Activated T-cell treated with anti-CD3 and anti-CD28 coated beads, Interleukin-2, amount 50 U/mL, for 4 hours (primary cell): ENCODE measurements at regions not wholly inside any gene's neighbourhood (a gene's known extent, or its start where the extent isn't known, plus 50 kb on each side); places are given as distances from the start of the nearest gene placed in this dataset.
A peak's percentile ranks its signal among the peaks of the same experiment; 100 is the strongest.

Experiments
- ATAC-seq, 2 donors: fragments of 200-7000 bp; cut with Tn5 transposase; one replicate each; pipeline ENCODE4 v1.10.0; 2021
- DNase-seq: peaks from one replicate; pipeline ENCODE4 v3.0.0-alpha.2; 2020
- H3K27me3 Mint-ChIP-seq: one replicate; pipeline ENCODE4 v1.8.0; 2021; ENCODE audit warnings: low read depth, mixed read lengths
- H3K36me3 Mint-ChIP-seq: one replicate; pipeline ENCODE4 v1.8.0; 2022; ENCODE audit warnings: mixed read lengths; ENCODE audit not compliant: insufficient read depth
- H3K4me1 Mint-ChIP-seq: one replicate; pipeline ENCODE4 v1.8.0; 2021; ENCODE audit warnings: low read depth, mixed read lengths
- H3K4me3 Mint-ChIP-seq: one replicate; pipeline ENCODE4 v1.8.0; 2021; ENCODE audit warnings: mild to moderate bottlenecking, moderate library complexity, mixed read lengths
- H3K9me3 Mint-ChIP-seq: one replicate; pipeline ENCODE4 v1.8.0; 2021; ENCODE audit warnings: mixed read lengths

DNA sequence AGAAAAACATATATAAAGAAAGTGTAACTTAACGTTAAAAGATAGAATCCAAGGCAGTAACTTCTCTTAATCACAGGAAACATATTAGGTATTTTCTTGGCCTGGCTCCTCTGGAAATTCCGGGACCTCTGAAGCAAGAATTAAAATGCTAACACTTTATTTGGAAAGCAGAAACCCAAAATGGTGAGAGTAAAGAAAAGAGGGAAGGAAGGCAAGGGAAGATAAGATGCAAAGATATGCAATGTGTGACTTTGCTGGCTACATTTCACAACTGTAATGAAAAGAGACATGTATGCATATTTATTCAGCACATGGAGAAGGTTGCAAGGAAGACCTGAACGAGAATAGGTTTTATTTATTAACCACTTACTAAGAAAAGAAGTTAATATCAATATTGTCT lies 372.5 kb downstream of the TBL1XR1 start:
- Mint-ChIP-seq H3K9me3 (no peaks in the 10 kb centered on the region), H3K4me3 (no peak overlapping the region), H3K27me3 (peaks cover 2% of the 10 kb centered on the region), H3K36me3 (no peaks in the 10 kb centered on the region), H3K4me1 (no peaks in the 10 kb centered on the region)
- no peak for DNase-seq
- ATAC-seq: no peak

DNA sequence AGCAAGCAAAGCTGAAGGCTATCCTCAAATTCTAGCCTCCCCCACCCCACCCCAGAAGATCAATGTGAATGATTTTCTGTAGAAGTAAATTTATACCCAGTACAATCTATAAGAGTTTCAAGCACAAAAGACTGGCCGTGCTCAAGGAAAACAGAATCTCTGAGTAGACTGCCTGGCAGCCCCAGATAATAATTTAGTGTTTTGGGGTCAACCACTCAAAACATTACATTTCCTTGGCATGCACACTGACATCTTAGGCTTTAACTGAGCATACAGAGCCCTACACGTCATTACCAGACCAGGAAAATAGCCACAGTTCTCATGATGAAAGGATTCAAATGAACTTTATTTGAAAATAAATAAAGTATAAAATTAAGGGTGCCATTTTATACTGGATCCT lies 376.5 kb downstream of the TBL1XR1 start:
- no peak for DNase-seq
- no peak overlapping the region for H3K4me3 Mint-ChIP-seq
- ATAC-seq: no peak
- H3K4me1 Mint-ChIP-seq: no peaks in the 10 kb centered on the region
- no peaks in the 10 kb centered on the region for H3K36me3 Mint-ChIP-seq
- no peaks in the 10 kb centered on the region for H3K9me3 Mint-ChIP-seq
- peaks cover 2% of the 10 kb centered on the region for H3K27me3 Mint-ChIP-seq

DNA sequence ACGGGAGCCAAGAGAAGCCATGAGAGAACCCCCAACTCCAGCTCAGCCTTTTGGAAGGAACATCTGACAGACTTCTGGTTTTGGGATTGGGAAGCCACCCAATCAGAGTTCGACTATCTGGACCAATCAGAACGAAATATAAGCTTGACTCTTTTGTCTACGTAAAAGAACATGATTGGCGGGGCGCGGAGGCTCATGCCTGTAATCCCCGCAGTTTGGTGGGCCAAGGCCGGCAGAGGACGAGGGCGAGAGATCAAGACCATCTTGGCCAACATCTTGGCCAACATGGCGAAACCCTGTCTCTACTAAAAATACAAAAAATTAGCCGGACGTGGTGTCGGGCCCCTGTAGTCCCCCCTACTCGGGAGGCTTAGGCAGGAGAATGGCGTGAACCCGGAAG lies 380.3 kb downstream of the TBL1XR1 start:
- peaks cover 2% of the 10 kb centered on the region for H3K27me3 Mint-ChIP-seq
- DNase-seq: no peak
- no peak overlapping the region for H3K4me3 Mint-ChIP-seq
- no peaks in the 10 kb centered on the region for H3K4me1 Mint-ChIP-seq
- H3K9me3 Mint-ChIP-seq: no peaks in the 10 kb centered on the region
- H3K36me3 Mint-ChIP-seq: no peaks in the 10 kb centered on the region
- ATAC-seq: no peak

DNA sequence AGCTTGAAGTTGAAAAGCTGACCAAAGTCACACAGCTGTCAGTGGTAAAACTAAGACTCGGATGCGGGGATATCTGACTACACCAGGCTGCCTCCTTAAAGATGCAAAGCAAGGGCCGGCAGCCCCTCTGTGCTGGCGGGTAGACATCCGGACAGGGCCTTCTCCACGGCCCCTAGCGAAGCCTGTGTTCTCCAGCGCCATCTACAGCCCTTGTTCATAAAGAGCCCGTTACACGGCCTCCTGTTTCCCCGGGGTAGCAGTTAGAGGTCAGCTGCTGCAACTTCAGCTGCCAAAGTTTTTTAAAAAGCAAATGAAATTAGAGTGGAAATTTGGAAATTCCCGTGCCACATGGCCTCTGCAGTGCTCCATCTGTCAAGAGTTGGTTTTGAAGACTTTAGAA lies 383.0 kb downstream of the TBL1XR1 start:
- DNase-seq: no peak
- Mint-ChIP-seq H3K4me3 (no peak overlapping the region), H3K4me1 (no peaks in the 10 kb centered on the region), H3K36me3 (no peaks in the 10 kb centered on the region), H3K27me3 (peaks cover 2% of the 10 kb centered on the region), H3K9me3 (no peaks in the 10 kb centered on the region)
- peak in 1 of 2 donors; percentile 14 for ATAC-seq

DNA sequence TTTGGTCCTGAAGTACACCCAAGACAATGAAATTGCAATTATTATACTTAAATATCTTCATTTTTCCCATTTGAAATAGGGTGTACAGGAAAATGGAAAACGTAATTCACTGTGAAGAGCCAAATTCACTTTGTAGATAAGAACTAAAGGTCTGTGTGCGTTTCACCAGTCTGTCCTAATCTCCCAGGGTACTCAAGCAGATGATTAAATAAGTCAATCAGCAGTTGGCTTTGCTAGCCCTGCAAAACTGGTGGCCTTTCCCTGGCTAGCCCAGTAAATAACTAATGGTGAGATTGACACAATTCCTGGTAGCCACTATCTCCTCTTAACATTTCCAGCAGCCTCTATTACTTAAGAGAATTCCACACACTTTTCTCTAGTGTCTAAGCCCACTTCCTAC lies 389.3 kb downstream of the TBL1XR1 start:
- DNase-seq (no peak), ATAC-seq (no peak)
- Mint-ChIP-seq H3K27me3 (no peaks in the 10 kb centered on the region), H3K4me1 (no peaks in the 10 kb centered on the region), H3K36me3 (no peaks in the 10 kb centered on the region), H3K9me3 (no peaks in the 10 kb centered on the region), H3K4me3 (no peak overlapping the region)

DNA sequence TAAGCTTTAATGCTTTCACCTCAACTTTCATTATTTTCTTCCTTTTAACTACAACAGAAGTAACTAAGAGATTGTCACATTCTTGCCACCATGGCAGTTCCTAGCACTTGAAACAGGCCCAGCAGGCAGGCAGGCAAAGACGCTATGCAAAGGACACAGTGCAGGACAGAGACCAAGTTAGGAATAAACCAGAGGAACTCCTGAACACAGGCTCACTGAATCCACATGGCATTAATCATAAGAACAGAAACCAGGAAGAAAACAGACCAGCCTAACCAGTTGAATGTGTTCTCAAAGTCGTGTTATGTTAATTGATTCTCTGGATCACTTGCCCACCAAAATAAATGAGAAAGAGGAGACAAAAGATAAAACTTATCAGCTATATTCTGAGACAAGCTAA lies 397.6 kb downstream of the TBL1XR1 start:
- Mint-ChIP-seq H3K4me1 (no peaks in the 10 kb centered on the region), H3K9me3 (no peaks in the 10 kb centered on the region), H3K27me3 (peaks cover 2% of the 10 kb centered on the region), H3K36me3 (no peaks in the 10 kb centered on the region), H3K4me3 (no peak overlapping the region)
- ATAC-seq: no peak
- DNase-seq: no peak

DNA sequence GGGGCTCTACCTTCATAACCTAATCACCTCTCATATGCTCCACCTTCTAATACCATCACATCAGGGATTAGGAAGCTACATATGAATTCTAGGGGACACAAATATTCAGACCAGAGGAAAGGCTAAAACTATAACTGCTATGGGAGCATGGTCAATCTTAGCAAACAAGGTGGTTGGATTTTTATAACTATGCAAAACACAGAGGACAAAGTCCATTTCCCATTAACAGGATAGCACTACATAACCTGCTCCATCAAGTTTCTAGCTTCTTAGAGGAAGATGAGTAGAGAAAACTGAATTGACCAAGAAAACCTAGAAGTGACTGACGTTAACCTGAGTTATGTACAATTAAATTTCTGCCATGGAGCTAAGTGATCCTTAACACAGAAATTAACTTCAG lies 398.6 kb downstream of the TBL1XR1 start:
- H3K36me3 Mint-ChIP-seq: no peaks in the 10 kb centered on the region
- peaks cover 2% of the 10 kb centered on the region for H3K27me3 Mint-ChIP-seq
- H3K4me3 Mint-ChIP-seq: no peak overlapping the region
- H3K9me3 Mint-ChIP-seq: no peaks in the 10 kb centered on the region
- DNase-seq (no peak), ATAC-seq (no peak)
- H3K4me1 Mint-ChIP-seq: no peaks in the 10 kb centered on the region

DNA sequence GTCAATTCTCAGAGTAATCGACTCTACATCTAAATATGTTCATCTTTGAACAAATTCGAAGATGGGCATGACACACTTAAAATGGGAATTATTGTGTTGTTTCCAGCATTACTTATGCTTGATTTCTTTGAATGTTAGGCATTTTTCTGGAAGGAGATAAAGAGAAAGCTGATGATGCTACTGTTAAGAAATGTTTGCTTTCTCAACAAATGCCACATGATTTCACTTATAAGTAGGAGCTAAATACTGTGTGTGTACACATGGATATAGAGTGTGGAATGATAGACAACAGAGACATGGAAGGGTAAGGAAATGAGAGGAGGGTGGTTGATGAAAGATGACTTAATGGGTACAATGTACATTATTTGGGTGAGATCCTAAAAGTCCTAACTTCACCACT lies 400.9 kb downstream of the TBL1XR1 start:
- Mint-ChIP-seq H3K36me3 (no peaks in the 10 kb centered on the region), H3K9me3 (no peaks in the 10 kb centered on the region), H3K4me3 (no peak overlapping the region), H3K4me1 (no peaks in the 10 kb centered on the region), H3K27me3 (peaks cover 2% of the 10 kb centered on the region)
- no peak for ATAC-seq
- DNase-seq: no peak

DNA sequence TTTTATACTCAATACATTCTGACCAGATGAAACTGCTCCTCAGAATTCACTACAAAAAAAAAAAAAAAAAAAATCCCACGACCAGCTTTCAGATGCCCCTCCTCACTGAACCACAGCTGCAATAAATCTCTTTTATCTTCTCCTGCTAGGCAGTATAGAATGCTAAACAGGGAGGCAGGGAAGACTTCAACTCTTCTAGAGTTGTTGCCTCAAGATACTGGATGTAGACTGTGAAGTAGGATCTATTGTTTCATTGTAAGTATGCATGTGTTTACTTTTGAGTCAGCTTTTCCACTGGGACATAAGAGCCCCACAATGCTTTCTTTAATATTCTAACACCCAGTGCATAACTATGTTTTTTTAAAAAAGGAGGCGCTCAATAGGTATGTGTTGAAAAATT lies 401.4 kb downstream of the TBL1XR1 start:
- no peaks in the 10 kb centered on the region for H3K4me1 Mint-ChIP-seq
- H3K36me3 Mint-ChIP-seq: no peaks in the 10 kb centered on the region
- ATAC-seq: no peak
- no peak overlapping the region for H3K4me3 Mint-ChIP-seq
- H3K9me3 Mint-ChIP-seq: no peaks in the 10 kb centered on the region
- H3K27me3 Mint-ChIP-seq: peaks cover 2% of the 10 kb centered on the region
- DNase-seq: no peak

DNA sequence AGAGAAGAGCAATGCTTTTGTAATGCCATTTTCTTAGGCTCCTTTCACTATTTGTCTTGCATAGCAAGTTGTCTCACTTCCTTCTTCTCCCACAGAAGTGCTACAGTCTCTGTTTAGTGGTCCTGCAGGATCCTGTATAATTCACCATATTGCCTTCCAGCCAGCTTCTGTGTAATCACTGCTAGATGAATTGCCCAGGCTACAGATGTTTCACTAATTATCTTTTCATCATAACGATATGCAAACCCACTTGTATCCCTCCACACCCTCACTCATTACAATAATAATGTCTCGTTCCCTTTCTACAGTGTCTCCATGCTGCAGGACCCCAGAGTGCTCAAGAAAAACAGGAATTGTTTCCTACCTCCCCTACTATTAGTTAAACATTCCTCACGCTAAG lies 402.9 kb downstream of the TBL1XR1 start:
- DNase-seq (no peak), ATAC-seq (no peak)
- Mint-ChIP-seq H3K36me3 (no peaks in the 10 kb centered on the region), H3K4me3 (no peak overlapping the region), H3K9me3 (no peaks in the 10 kb centered on the region), H3K27me3 (peaks cover 3% of the 10 kb centered on the region), H3K4me1 (no peaks in the 10 kb centered on the region)

DNA sequence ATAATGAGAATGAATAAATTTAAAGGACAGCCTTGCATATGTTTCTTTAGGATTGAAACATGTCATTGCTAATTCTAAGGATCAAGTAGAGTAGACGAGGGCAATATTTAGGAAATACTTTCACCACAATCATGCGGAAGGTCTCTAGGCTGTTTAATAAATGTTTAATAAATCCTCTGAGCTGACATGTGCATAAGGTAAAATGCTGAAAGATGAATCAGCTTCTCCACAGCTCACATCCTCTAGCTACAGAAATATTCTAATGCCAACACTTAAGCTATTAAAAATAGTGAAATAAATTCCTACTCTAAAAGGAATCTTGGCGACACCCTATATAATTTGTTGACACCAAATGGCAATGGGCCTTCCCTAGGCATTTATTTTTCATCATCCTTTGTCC lies 407.3 kb downstream of the TBL1XR1 start:
- Mint-ChIP-seq H3K9me3 (no peaks in the 10 kb centered on the region), H3K36me3 (no peaks in the 10 kb centered on the region), H3K27me3 (peaks cover 2% of the 10 kb centered on the region), H3K4me3 (no peak overlapping the region), H3K4me1 (no peaks in the 10 kb centered on the region)
- ATAC-seq (no peak), DNase-seq (no peak)

DNA sequence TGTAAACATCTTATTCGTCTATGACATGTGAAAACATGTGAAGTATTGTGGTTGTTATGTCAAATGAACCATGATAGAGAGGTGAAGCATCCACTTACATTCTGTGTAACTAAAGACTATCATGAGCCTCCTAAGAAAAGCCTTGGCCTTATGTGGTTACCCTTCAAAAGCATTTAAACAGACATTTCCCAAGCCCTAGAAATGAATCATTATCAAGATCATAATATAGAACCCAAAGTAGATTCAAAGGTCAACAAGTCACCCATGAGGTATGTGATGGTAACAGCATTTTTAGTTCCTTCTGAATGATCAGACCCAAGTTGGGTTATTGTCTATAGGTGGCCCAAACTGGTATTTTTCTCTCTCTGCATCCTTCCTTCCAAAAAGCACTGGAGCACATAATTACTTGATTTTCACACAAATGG lies 408.0 kb downstream of the TBL1XR1 start:
- H3K4me1 Mint-ChIP-seq: no peaks in the 10 kb centered on the region
- no peak overlapping the region for H3K4me3 Mint-ChIP-seq
- no peaks in the 10 kb centered on the region for H3K9me3 Mint-ChIP-seq
- no peaks in the 10 kb centered on the region for H3K36me3 Mint-ChIP-seq
- no peak for ATAC-seq
- DNase-seq: no peak
- peaks cover 2% of the 10 kb centered on the region for H3K27me3 Mint-ChIP-seq

DNA sequence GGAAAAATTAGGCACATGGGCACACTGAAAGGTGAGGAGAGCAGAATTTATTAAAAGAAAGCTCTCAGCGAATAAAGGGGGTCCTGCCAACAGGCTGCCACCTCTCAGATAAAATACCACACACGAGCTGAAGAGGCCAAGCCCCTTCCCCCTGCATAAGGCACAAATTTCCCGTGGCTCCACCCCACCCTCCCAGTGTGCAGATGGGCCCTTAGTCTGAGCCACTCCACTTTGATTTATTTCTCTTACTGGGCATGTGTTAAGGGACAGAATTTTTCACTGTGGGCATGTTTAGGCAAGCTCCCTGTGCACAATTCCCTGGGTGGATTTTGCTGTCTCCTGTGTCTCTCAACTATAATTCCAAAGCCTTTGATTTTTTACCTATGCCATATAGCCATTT lies 409.8 kb downstream of the TBL1XR1 start:
- H3K27me3 Mint-ChIP-seq: peaks cover 2% of the 10 kb centered on the region
- DNase-seq (no peak), ATAC-seq (no peak)
- H3K4me3 Mint-ChIP-seq: no peak overlapping the region
- no peaks in the 10 kb centered on the region for H3K9me3 Mint-ChIP-seq
- no peaks in the 10 kb centered on the region for H3K36me3 Mint-ChIP-seq
- H3K4me1 Mint-ChIP-seq: no peaks in the 10 kb centered on the region

DNA sequence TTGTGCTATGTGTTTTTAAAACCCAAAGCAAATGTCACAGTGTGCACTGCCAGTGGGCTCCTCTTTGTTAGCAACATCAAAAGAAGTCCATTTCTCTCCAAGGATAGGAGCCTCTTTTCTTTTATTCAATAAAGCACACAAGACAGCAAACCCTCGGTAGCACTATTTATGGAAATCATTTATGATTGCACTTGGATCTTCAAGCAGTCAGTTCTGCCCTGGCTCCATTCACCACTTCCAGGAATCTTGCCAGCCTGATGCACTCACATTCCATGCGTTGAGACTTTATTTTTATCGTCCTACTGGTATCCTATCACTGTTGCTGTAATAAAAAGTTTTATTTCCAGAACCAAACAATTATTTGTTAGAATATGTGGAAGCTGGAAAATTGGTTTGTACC lies 412.1 kb downstream of the TBL1XR1 start:
- DNase-seq: no peak
- H3K27me3 Mint-ChIP-seq: peaks cover 2% of the 10 kb centered on the region
- no peaks in the 10 kb centered on the region for H3K9me3 Mint-ChIP-seq
- no peak overlapping the region for H3K4me3 Mint-ChIP-seq
- ATAC-seq: no peak
- no peaks in the 10 kb centered on the region for H3K36me3 Mint-ChIP-seq
- no peaks in the 10 kb centered on the region for H3K4me1 Mint-ChIP-seq

DNA sequence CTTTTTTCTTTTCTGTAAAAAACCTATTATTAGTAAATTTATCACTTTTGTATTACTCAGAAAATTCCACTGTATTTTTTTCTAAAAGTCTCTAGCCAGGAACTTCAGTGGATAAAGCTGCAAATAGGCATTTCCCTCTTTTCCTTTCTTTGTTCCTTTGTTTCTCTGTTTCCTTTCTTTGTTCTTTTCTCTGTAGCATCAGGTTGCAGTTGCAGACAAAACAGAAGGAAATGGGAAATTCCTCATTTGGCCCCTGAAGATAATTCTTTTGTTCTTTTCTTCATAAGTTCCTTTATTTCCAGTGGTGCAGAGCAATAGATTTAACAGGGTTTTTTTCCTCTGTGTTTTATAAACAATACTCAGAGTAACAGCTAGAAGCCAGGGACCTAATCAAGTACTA lies 416.5 kb downstream of the TBL1XR1 start:
- no peaks in the 10 kb centered on the region for H3K36me3 Mint-ChIP-seq
- ATAC-seq: no peak
- H3K9me3 Mint-ChIP-seq: no peaks in the 10 kb centered on the region
- no peaks in the 10 kb centered on the region for H3K27me3 Mint-ChIP-seq
- H3K4me1 Mint-ChIP-seq: no peaks in the 10 kb centered on the region
- no peak for DNase-seq
- no peak overlapping the region for H3K4me3 Mint-ChIP-seq

DNA sequence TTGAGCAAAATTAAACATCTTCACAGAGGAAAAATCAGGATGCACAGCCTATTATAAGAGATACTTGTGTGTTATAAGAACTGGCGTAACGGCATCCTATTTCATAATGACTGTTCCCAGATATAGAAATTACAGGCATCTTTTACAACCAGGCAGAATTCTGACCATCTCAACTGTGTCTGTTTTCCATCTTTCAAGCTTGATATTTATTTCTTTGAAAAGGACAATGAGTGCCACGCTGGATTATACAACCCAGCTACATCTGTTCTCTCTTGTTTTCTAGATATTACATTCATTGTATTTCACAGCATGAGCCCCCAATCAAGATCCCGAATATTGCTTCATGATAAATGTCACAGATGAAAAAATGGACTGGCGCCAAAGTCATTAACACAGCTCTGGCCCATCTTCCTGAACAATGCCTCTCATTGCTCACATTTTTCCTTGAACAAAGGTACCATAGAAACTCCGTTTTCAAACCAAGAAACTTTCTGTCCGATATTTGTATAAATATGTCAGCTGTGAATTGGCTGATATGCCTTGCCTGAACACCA lies 420.6 kb downstream of the TBL1XR1 start:
- no peak for DNase-seq
- Mint-ChIP-seq H3K4me1 (no peaks in the 10 kb centered on the region), H3K27me3 (peaks cover 2% of the 10 kb centered on the region), H3K4me3 (no peak overlapping the region), H3K9me3 (peaks cover 22% of the 10 kb centered on the region), H3K36me3 (no peaks in the 10 kb centered on the region)
- ATAC-seq: no peak
